MM.1S (cell line): ENCODE measurements at regions not wholly inside any gene's neighbourhood (a gene's known extent, or its start where the extent isn't known, plus 50 kb on each side); places are given as distances from the start of the nearest gene placed in this dataset.

ENCODE experiments used
- CTCF ChIP-seq: fragments of 300-600 bp; sonication (generic); IDR thresholded peaks from 2 replicates; pipeline ENCODE4 v1.5.1; 2016; ENCODE audit warnings: antibody characterized with exemption, low read length, mixed read lengths
- EZH2 ChIP-seq: fragments of 300-600 bp; sonication (generic); optimal IDR thresholded peaks from 2 replicates; pipeline ENCODE3; 2017; ENCODE audit warnings: low read depth, mild to moderate bottlenecking, antibody characterized with exemption, low read length, mixed read lengths
- EZH2phosphoT487 ChIP-seq: fragments of 300-600 bp; sonication (generic); IDR thresholded peaks from 2 replicates; pipeline ENCODE4 v1.6.1; 2018; ENCODE audit warnings: antibody characterized with exemption, low read length

GRCh38 chr3:107028086-107028485 is 349.2 kb upstream of the CCDC54 start:
- no peak for TF ChIP-seq CTCF
- no peak for TF ChIP-seq EZH2
- no peak for TF ChIP-seq EZH2phosphoT487
